ENCODE measurements at regions not wholly inside any gene's neighbourhood (a gene's known extent, or its start where the extent isn't known, plus 50 kb on each side); places are given as distances from the start of the nearest gene placed in this dataset.

DNA sequence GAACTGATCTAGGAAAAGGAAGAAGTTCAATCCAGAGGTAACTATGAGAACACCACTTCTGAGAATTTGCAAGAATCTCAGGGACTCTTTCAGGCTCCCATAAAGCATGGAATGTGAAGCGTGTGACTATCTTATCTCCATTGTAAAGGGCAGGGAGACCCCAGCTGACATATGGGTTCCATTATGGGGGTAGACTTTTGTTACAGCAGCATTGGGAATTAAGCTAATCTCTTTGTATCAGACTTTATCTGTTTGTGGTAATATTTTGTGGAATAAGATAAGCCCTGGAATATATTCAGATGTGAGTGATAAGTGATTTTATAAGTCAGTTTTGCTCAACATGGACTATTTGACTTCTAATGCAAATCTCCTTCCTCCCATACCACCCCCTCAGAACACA is 468.3 kb downstream of the MEIS1 start:
- Histone ChIP-seq H3K9ac (ENCODE audit: control insufficient read depth, insufficient read depth, low read length) (no peak overlapping the region), H3K79me2 (ENCODE audit: control insufficient read depth, insufficient read depth, low read length) (no peaks in the 10 kb centered on the region), H2AFZ (ENCODE audit: control insufficient read depth, low read depth, low read length) (no peak overlapping the region), H3K9me3 (replicated peaks; ENCODE audit: control insufficient read depth, insufficient read depth, low read length) (no peaks in the 10 kb centered on the region), H3K27me3 (replicated peaks in 1 of 2; ENCODE audit: control insufficient read depth in 2 of 2, insufficient read depth in 2 of 2, low read length in 1 of 2) (no peaks in the 10 kb centered on the region; a peak in 1 of 4 replicates), H3K27ac (ENCODE audit: control insufficient read depth, insufficient read depth) (no peak overlapping the region), H3K4me3 (no peak overlapping the region), H3K4me1 (ENCODE audit: control insufficient read depth, insufficient read depth, low read length) (no peaks in the 10 kb centered on the region), H3K4me2 (ENCODE audit: control insufficient read depth, insufficient read depth) (no peak overlapping the region), H4K20me1 (ENCODE audit: control insufficient read depth, insufficient read depth) (no peaks in the 10 kb centered on the region), H3K36me3 (ENCODE audit: control insufficient read depth in 2 of 2, insufficient read depth in 2 of 2, low read length in 1 of 2) (no peaks in the 10 kb centered on the region)
- ChIA-PET CTCF (interaction anchor here (0.5 kb wide), 1 partner anchor 1577 kb away, joined by 4 read pairs; no protein-coding TSS in a partner anchor), SMC1A (ENCODE audit: uncharacterized antibody, unreplicated experiment) (no interaction called here), POLR2A (no interaction called here), RAD21 (ENCODE audit: unreplicated experiment) (no interaction called here)
- intact Hi-C loops (cut with micrococcal nuclease; ENCODE audit: unreplicated experiment): no loop called here
- 6% methylated on average over 1 of the region's 1 CpG for whole genome bisulfite sequencing (ENCODE audit: insufficient coverage, insufficient replicate concordance, low lambda C conversion rate, missing lambda C conversion rate)
- ATAC-seq (no peak), DNase-seq (ENCODE audit: low read depth, low spot score) (no peak), FAIRE-seq (no peak)
- in situ Hi-C loops (cut with MboI): no loop called here
- TF ChIP-seq SMC3 (IDR thresholded peaks at IDR 0.05; ENCODE audit: borderline replicate concordance, low read length): no peak
- no peak for TF ChIP-seq RBBP5 (conservative IDR thresholded peaks at IDR 0.05)
- no peak for TF ChIP-seq CREM (IDR thresholded peaks at IDR 0.05; ENCODE audit: low read depth)
- TF ChIP-seq KDM1A (IDR thresholded peaks at IDR 0.05; ENCODE audit: borderline replicate concordance): no peak
- TF ChIP-seq LARP7 (IDR thresholded peaks at IDR 0.05): no peak
- no peak for TF ChIP-seq TCF12 (IDR thresholded peaks at IDR 0.05; ENCODE audit: low read depth, low read length)
- no peak for TF ChIP-seq BRCA1 (IDR thresholded peaks at IDR 0.05; ENCODE audit: low read depth, low read length)
- TF ChIP-seq GATAD2B (conservative IDR thresholded peaks at IDR 0.05; ENCODE audit: low read depth): no peak
- TF ChIP-seq ZNF217 (IDR thresholded peaks at IDR 0.05): no peak
- TF ChIP-seq, protein P1, sequence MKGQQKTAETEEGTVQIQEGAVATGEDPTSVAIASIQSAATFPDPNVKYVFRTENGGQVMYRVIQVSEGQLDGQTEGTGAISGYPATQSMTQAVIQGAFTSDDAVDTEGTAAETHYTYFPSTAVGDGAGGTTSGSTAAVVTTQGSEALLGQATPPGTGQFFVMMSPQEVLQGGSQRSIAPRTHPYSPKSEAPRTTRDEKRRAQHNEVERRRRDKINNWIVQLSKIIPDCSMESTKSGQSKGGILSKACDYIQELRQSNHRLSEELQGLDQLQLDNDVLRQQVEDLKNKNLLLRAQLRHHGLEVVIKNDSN (IDR thresholded peaks at IDR 0.05; ENCODE audit: borderline replicate concordance, extremely low read length, insufficient read depth, low read depth, low read length): no peak
- TF ChIP-seq, protein P2, sequence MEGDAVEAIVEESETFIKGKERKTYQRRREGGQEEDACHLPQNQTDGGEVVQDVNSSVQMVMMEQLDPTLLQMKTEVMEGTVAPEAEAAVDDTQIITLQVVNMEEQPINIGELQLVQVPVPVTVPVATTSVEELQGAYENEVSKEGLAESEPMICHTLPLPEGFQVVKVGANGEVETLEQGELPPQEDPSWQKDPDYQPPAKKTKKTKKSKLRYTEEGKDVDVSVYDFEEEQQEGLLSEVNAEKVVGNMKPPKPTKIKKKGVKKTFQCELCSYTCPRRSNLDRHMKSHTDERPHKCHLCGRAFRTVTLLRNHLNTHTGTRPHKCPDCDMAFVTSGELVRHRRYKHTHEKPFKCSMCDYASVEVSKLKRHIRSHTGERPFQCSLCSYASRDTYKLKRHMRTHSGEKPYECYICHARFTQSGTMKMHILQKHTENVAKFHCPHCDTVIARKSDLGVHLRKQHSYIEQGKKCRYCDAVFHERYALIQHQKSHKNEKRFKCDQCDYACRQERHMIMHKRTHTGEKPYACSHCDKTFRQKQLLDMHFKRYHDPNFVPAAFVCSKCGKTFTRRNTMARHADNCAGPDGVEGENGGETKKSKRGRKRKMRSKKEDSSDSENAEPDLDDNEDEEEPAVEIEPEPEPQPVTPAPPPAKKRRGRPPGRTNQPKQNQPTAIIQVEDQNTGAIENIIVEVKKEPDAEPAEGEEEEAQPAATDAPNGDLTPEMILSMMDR (IDR thresholded peaks at IDR 0.05 in 2 of 3, conservative IDR thresholded peaks at IDR 0.05 in 1 of 3; ENCODE audit: control insufficient read depth in 2 of 3, extremely low read depth in 1 of 3, insufficient read depth in 1 of 3, low read depth in 3 of 3, low read length in 3 of 3): no peak
- no peak for TF ChIP-seq CHD2 (IDR thresholded peaks at IDR 0.05; ENCODE audit: borderline replicate concordance, low read depth, low read length)
- TF ChIP-seq EGR1 (IDR thresholded peaks at IDR 0.05; ENCODE audit: borderline replicate concordance in 1 of 2, low read depth in 2 of 2, low read length in 2 of 2): no peak
- no peak for TF ChIP-seq FOXM1 (IDR thresholded peaks at IDR 0.05; ENCODE audit: low read depth, low read length)
- no peak for TF ChIP-seq PAX5 (IDR thresholded peaks at IDR 0.05; ENCODE audit: borderline replicate concordance, low read depth, low read length)
- TF ChIP-seq, protein P3, sequence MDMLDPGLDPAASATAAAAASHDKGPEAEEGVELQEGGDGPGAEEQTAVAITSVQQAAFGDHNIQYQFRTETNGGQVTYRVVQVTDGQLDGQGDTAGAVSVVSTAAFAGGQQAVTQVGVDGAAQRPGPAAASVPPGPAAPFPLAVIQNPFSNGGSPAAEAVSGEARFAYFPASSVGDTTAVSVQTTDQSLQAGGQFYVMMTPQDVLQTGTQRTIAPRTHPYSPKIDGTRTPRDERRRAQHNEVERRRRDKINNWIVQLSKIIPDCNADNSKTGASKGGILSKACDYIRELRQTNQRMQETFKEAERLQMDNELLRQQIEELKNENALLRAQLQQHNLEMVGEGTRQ (IDR thresholded peaks at IDR 0.05; ENCODE audit: borderline replicate concordance, low read depth, low read length): no peak
- no peak for TF ChIP-seq E2F8 (IDR thresholded peaks at IDR 0.05; ENCODE audit: low read depth, partially characterized antibody)
- BruUV-seq (replicated peaks): no TSS peak

Data from GM12878 (cell line).